ENCODE measurements at regions not wholly inside any gene's neighbourhood (a gene's known extent, or its start where the extent isn't known, plus 50 kb on each side); places are given as distances from the start of the nearest gene placed in this dataset.
"Not testable (repeated sequence)": the region's sequence is repeated elsewhere in the genome, so short reads cannot be mapped to it uniquely, and the experiment has no call there.

DNA sequence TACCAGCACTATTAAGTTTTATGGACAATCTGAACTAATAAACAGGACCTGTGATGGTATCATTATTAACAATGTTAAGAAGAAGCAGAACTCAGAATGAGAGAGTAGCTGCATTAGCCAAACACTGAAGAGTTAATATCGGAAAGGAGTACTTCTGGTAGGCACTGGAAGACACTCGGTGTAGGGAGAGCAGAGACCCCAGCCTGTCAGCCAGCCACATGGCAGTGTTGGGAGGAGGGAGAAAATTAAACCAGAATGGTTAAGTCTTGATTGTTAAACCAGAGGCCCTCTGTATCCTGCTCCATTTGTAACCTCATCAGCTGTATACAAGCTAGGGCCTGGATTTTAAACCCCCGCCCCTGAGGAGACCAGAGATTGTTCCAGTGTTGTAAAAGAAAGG, 263.3 kb downstream of the SRGAP2C start:
- not testable (repeated sequence) for H4K91ac ChIP-seq (ENCODE audit: low read depth, low read length); H3K27me3 ChIP-seq (ENCODE audit: insufficient read depth, low read length); H3K4ac ChIP-seq (ENCODE audit: low read depth, low read length); H3K79me2 ChIP-seq (ENCODE audit: control insufficient read depth, insufficient read depth, low read length, poor library complexity); H3K14ac ChIP-seq (ENCODE audit: low read length); H3K23ac ChIP-seq (ENCODE audit: low read length); H3K18ac ChIP-seq (ENCODE audit: low read length); H4K8ac ChIP-seq (ENCODE audit: low read depth, low read length); H3K4me2 ChIP-seq (ENCODE audit: low read length); H3K4me3 ChIP-seq (ENCODE audit: low read depth, low read length); H2BK5ac ChIP-seq (ENCODE audit: low read depth, low read length, poor library complexity); H3K4me1 ChIP-seq (ENCODE audit: control insufficient read depth in 1 of 2, insufficient read depth in 2 of 2, low read length in 2 of 2); H2AK5ac ChIP-seq (ENCODE audit: low read length); DNase-seq; H3K9ac ChIP-seq (ENCODE audit: low read length); H2AFZ ChIP-seq (ENCODE audit: insufficient read depth, low read length, poor library complexity); H3K27ac ChIP-seq (ENCODE audit: low read depth, low read length); H3K36me3 ChIP-seq (ENCODE audit: control insufficient read depth in 1 of 2, insufficient read depth in 2 of 2, low read length in 2 of 2); H3K79me1 ChIP-seq (ENCODE audit: low read length); H2BK12ac ChIP-seq (ENCODE audit: low read length); H3K9me3 ChIP-seq (ENCODE audit: insufficient read depth, low read depth, low read length); H4K12ac ChIP-seq (ENCODE audit: low read depth, low read length); H2BK120ac ChIP-seq (ENCODE audit: insufficient read depth, low read length, poor library complexity)
- no CpG with 5 or more reads among the region's 3 CpGs for WGBS (ENCODE audit: extremely low coverage, insufficient coverage, insufficient read length)

DNA sequence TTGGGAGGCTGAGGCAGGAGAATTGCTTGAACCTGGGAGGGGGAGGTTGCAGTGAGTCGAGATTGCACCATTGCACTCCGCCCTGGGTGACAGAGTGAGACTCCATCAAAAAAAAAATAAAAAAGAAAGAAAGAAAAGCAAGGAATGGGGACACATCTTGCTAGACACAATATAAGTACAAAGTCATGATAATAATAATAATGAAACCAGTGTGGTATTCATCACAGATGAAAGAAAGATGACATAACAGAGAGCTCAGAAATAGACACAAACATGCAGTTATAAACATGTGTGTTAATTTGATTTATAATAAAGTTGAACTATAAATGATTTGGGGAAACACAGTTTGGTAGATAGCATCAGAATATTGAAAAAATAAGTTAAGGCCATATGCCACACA, 264.1 kb downstream of the SRGAP2C start:
- no peak overlapping the region for H3K4ac ChIP-seq (ENCODE audit: low read depth, low read length)
- no peaks in the 10 kb centered on the region for H3K9me3 ChIP-seq (ENCODE audit: insufficient read depth, low read depth, low read length)
- H3K23ac ChIP-seq (ENCODE audit: low read length) = no peak overlapping the region
- H3K9ac ChIP-seq (ENCODE audit: low read length) = no peak overlapping the region
- no peak overlapping the region for H3K4me2 ChIP-seq (ENCODE audit: low read length)
- no peaks in the 10 kb centered on the region for H3K79me2 ChIP-seq (ENCODE audit: control insufficient read depth, insufficient read depth, low read length, poor library complexity)
- no peak overlapping the region for H2BK120ac ChIP-seq (ENCODE audit: insufficient read depth, low read length, poor library complexity)
- H2AK5ac ChIP-seq (ENCODE audit: low read length) = no peak overlapping the region
- no peak overlapping the region for H4K8ac ChIP-seq (ENCODE audit: low read depth, low read length)
- no CpG with 5 or more reads among the region's 2 CpGs for WGBS (ENCODE audit: extremely low coverage, insufficient coverage, insufficient read length)
- H4K12ac ChIP-seq (ENCODE audit: low read depth, low read length) = no peak overlapping the region
- H3K4me3 ChIP-seq (ENCODE audit: low read depth, low read length) = no peak overlapping the region
- H4K91ac ChIP-seq (ENCODE audit: low read depth, low read length) = no peak overlapping the region
- H3K18ac ChIP-seq (ENCODE audit: low read length) = no peak overlapping the region
- H3K27ac ChIP-seq (ENCODE audit: low read depth, low read length) = no peak overlapping the region
- no peak overlapping the region for H2AFZ ChIP-seq (ENCODE audit: insufficient read depth, low read length, poor library complexity)
- no peak overlapping the region for H2BK12ac ChIP-seq (ENCODE audit: low read length)
- H3K14ac ChIP-seq (ENCODE audit: low read length) = no peak overlapping the region
- H3K36me3 ChIP-seq (ENCODE audit: control insufficient read depth in 1 of 2, insufficient read depth in 2 of 2, low read length in 2 of 2) = no peaks in the 10 kb centered on the region
- H3K4me1 ChIP-seq (ENCODE audit: control insufficient read depth in 1 of 2, insufficient read depth in 2 of 2, low read length in 2 of 2) = no peaks in the 10 kb centered on the region
- H3K79me1 ChIP-seq (ENCODE audit: low read length) = no peaks in the 10 kb centered on the region
- DNase-seq = no peak
- H2BK5ac ChIP-seq (ENCODE audit: low read depth, low read length, poor library complexity) = no peak overlapping the region
- H3K27me3 ChIP-seq (ENCODE audit: insufficient read depth, low read length) = no peaks in the 10 kb centered on the region

DNA sequence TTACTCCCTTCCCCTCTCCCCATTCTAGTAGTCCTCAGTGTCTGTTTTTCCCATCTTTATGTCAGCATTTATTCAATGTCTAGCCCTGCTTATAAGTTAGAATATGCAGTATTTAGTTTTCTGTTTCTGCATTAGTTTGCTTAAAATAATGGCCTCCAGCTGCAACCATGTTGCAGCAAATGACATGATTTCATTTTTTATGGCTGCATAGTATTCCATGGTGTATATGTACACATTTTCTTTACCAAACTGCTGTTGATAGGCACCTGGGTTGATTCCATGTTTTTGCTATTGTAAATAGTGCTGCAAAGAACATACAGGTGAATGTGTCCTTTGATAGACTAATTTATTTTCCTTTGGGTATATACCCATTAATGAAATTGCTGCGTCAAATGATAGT, 267.7 kb downstream of the SRGAP2C start:
- H3K27me3 ChIP-seq (ENCODE audit: insufficient read depth, low read length) = no peaks in the 10 kb centered on the region
- no peak overlapping the region for H2AFZ ChIP-seq (ENCODE audit: insufficient read depth, low read length, poor library complexity)
- no peak overlapping the region for H3K4me3 ChIP-seq (ENCODE audit: low read depth, low read length)
- no peak overlapping the region for H3K9ac ChIP-seq (ENCODE audit: low read length)
- H4K12ac ChIP-seq (ENCODE audit: low read depth, low read length) = no peak overlapping the region
- H3K79me2 ChIP-seq (ENCODE audit: control insufficient read depth, insufficient read depth, low read length, poor library complexity) = no peaks in the 10 kb centered on the region
- no peak overlapping the region for H3K23ac ChIP-seq (ENCODE audit: low read length)
- no peak overlapping the region for H3K4ac ChIP-seq (ENCODE audit: low read depth, low read length)
- DNase-seq = no peak
- H3K4me1 ChIP-seq (ENCODE audit: control insufficient read depth in 1 of 2, insufficient read depth in 2 of 2, low read length in 2 of 2) = no peaks in the 10 kb centered on the region
- no peaks in the 10 kb centered on the region for H3K79me1 ChIP-seq (ENCODE audit: low read length)
- H3K18ac ChIP-seq (ENCODE audit: low read length) = no peak overlapping the region
- no peak overlapping the region for H3K14ac ChIP-seq (ENCODE audit: low read length)
- no peak overlapping the region for H2BK5ac ChIP-seq (ENCODE audit: low read depth, low read length, poor library complexity)
- no CpG with 5 or more reads among the region's 1 CpG for WGBS (ENCODE audit: extremely low coverage, insufficient coverage, insufficient read length)
- no peak overlapping the region for H3K27ac ChIP-seq (ENCODE audit: low read depth, low read length)
- no peaks in the 10 kb centered on the region for H3K36me3 ChIP-seq (ENCODE audit: control insufficient read depth in 1 of 2, insufficient read depth in 2 of 2, low read length in 2 of 2)
- no peak overlapping the region for H2AK5ac ChIP-seq (ENCODE audit: low read length)
- no peaks in the 10 kb centered on the region for H3K9me3 ChIP-seq (ENCODE audit: insufficient read depth, low read depth, low read length)
- H2BK120ac ChIP-seq (ENCODE audit: insufficient read depth, low read length, poor library complexity) = no peak overlapping the region
- H4K8ac ChIP-seq (ENCODE audit: low read depth, low read length) = no peak overlapping the region
- no peak overlapping the region for H4K91ac ChIP-seq (ENCODE audit: low read depth, low read length)
- no peak overlapping the region for H2BK12ac ChIP-seq (ENCODE audit: low read length)
- no peak overlapping the region for H3K4me2 ChIP-seq (ENCODE audit: low read length)

DNA sequence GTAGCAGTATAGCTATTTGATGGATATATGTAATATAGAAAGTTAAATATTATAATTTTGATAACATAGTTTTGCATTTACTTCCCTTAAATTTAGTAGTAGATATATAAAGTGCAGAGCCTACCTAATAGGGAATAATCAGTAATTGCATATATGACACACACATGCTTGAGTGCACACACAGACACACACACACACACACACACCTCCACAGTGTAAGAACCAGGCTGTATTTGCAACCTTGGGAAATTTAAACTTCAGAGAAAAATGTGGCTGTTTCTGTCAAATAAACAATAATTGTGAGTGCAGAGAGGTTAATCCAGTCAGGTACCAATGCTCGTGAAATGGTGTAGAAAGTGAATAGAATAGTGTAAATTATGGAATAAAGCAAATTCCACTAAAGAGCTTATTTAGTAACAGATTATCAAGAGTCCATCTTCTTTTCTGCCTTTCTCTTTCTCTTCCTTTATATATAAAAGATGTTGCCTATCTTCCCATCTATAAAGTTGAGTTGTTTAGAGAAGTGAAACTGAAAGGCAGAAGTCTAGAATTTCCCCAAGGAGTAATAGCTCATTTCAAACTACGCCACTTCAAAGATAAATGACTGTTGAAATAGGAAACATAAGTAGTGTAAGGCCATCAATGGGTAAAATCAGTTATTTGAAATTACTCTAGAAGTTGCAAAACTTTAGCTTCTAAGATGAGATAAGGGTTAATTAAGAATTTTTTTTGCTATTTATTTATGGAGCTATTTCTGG, 273.7 kb downstream of the SRGAP2C start:
- H4K8ac ChIP-seq (ENCODE audit: low read depth, low read length) = no peak overlapping the region
- no peak overlapping the region for H2AK5ac ChIP-seq (ENCODE audit: low read length)
- no peaks in the 10 kb centered on the region for H3K79me1 ChIP-seq (ENCODE audit: low read length)
- H3K36me3 ChIP-seq (ENCODE audit: control insufficient read depth in 1 of 2, insufficient read depth in 2 of 2, low read length in 2 of 2) = no peaks in the 10 kb centered on the region
- H4K12ac ChIP-seq (ENCODE audit: low read depth, low read length) = no peak overlapping the region
- no peak overlapping the region for H3K4ac ChIP-seq (ENCODE audit: low read depth, low read length)
- no peak overlapping the region for H3K14ac ChIP-seq (ENCODE audit: low read length)
- H3K4me1 ChIP-seq (ENCODE audit: control insufficient read depth in 1 of 2, insufficient read depth in 2 of 2, low read length in 2 of 2) = no peaks in the 10 kb centered on the region
- no peak overlapping the region for H2BK120ac ChIP-seq (ENCODE audit: insufficient read depth, low read length, poor library complexity)
- H4K91ac ChIP-seq (ENCODE audit: low read depth, low read length) = no peak overlapping the region
- no CpG with 5 or more reads among the region's 2 CpGs for WGBS (ENCODE audit: extremely low coverage, insufficient coverage, insufficient read length)
- no peak overlapping the region for H2BK5ac ChIP-seq (ENCODE audit: low read depth, low read length, poor library complexity)
- no peak overlapping the region for H3K4me3 ChIP-seq (ENCODE audit: low read depth, low read length)
- peak in 1 of 2 donors; percentile 17 for DNase-seq
- no peak overlapping the region for H3K23ac ChIP-seq (ENCODE audit: low read length)
- no peaks in the 10 kb centered on the region for H3K27me3 ChIP-seq (ENCODE audit: insufficient read depth, low read length)
- no peaks in the 10 kb centered on the region for H3K79me2 ChIP-seq (ENCODE audit: control insufficient read depth, insufficient read depth, low read length, poor library complexity)
- no peak overlapping the region for H3K9ac ChIP-seq (ENCODE audit: low read length)
- no peak overlapping the region for H2AFZ ChIP-seq (ENCODE audit: insufficient read depth, low read length, poor library complexity)
- H3K27ac ChIP-seq (ENCODE audit: low read depth, low read length) = no peak overlapping the region
- H2BK12ac ChIP-seq (ENCODE audit: low read length) = no peak overlapping the region
- H3K4me2 ChIP-seq (ENCODE audit: low read length) = no peak overlapping the region
- no peak overlapping the region for H3K18ac ChIP-seq (ENCODE audit: low read length)
- no peaks in the 10 kb centered on the region for H3K9me3 ChIP-seq (ENCODE audit: insufficient read depth, low read depth, low read length)

All from trophoblast cell (in vitro differentiated cells and primary cell).